Muscle layer of colon (tissue), 2 donors: ENCODE measurements at regions not wholly inside any gene's neighbourhood (a gene's known extent, or its start where the extent isn't known, plus 50 kb on each side); places are given as distances from the start of the nearest gene placed in this dataset.

Experiments
- H3K27ac ChIP-seq: one replicate; pipeline ENCODE4 v1.7.0; 2013; ENCODE audit warnings: low read depth, mild to moderate bottlenecking, low read length, moderate library complexity
- H3K27me3 ChIP-seq, 2 donors: one replicate each; pipeline ENCODE4 v1.7.0; 2013; ENCODE audit warnings: low read length in 2 of 2, mild to moderate bottlenecking in 2 of 2; ENCODE audit not compliant: insufficient read depth in 2 of 2, control insufficient read depth in 1 of 2
- H3K36me3 ChIP-seq: one replicate; pipeline ENCODE4 v1.7.0; 2013; ENCODE audit warnings: mild to moderate bottlenecking, low read length; ENCODE audit not compliant: insufficient read depth
- H3K4me1 ChIP-seq: one replicate; pipeline ENCODE4 v1.7.0; 2013; ENCODE audit warnings: mild to moderate bottlenecking, low read length; ENCODE audit not compliant: insufficient read depth
- H3K4me3 ChIP-seq, 2 donors: one replicate each; pipeline ENCODE4 v1.7.0; 2013; ENCODE audit warnings: low read length in 2 of 2, low read depth in 1 of 2, mild to moderate bottlenecking in 1 of 2, moderate library complexity in 1 of 2
- H3K9ac ChIP-seq: one replicate; pipeline ENCODE4 v1.7.0; 2013; ENCODE audit warnings: low read length
- H3K9me3 ChIP-seq: one replicate; pipeline ENCODE4 v1.7.0; 2013; ENCODE audit warnings: mild to moderate bottlenecking, low read length
- donor health status: abdominal sarcoma.
- donor health status: Adenocarcinoma of cecum.

DNA sequence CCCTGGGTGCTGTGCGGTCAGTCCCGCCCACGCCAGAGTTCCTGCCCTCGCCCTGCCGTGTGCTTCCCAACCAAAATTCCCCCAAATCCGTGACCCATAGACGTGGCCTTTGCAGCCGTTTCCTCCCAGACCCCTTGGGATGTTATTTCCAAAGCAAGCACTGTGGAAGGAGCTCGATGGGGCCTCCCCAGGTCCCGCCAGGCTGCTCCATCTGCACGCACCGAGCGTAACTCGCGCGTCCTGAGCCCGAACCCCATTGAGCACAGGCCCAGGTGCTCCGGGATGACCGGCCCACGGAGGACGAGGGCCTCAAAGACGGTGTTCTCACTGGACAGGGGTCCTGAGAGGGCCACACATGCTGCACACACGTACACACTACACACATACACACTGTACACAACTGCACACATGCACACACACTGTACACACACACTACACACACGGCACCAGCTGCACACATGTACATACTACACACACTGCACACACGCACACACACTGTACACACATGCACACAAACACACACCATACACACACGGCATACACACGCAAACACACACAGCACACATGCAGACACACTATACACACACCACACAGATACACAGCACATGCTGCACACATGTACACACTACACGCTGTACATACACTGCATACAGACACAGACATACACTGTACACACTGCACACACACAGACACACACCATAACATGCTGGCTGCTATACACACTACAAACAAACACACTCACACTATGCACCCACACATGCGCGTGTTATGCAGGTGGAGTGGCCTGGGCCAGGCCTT lies 431.2 kb upstream of the SALL3 start:
- H3K4me1 ChIP-seq = no peaks in the 10 kb centered on the region
- H3K27me3 ChIP-seq = no peaks in the 10 kb centered on the region
- no peak overlapping the region for H3K9ac ChIP-seq
- H3K27ac ChIP-seq = no peak overlapping the region
- H3K4me3 ChIP-seq = no peak overlapping the region
- H3K9me3 ChIP-seq = no peaks in the 10 kb centered on the region
- H3K36me3 ChIP-seq = no peaks in the 10 kb centered on the region

- no peaks in the 10 kb centered on the region for H3K36me3 ChIP-seq
- H3K9ac ChIP-seq = no peak overlapping the region
- no peak overlapping the region for H3K4me3 ChIP-seq
- no peaks in the 10 kb centered on the region for H3K9me3 ChIP-seq
- no peaks in the 10 kb centered on the region for H3K27me3 ChIP-seq
- H3K27ac ChIP-seq = no peak overlapping the region
- no peaks in the 10 kb centered on the region for H3K4me1 ChIP-seq
Observed at GRCh38 chr18:78549971-78550370, 429.6 kb upstream of the SALL3 start.

DNA sequence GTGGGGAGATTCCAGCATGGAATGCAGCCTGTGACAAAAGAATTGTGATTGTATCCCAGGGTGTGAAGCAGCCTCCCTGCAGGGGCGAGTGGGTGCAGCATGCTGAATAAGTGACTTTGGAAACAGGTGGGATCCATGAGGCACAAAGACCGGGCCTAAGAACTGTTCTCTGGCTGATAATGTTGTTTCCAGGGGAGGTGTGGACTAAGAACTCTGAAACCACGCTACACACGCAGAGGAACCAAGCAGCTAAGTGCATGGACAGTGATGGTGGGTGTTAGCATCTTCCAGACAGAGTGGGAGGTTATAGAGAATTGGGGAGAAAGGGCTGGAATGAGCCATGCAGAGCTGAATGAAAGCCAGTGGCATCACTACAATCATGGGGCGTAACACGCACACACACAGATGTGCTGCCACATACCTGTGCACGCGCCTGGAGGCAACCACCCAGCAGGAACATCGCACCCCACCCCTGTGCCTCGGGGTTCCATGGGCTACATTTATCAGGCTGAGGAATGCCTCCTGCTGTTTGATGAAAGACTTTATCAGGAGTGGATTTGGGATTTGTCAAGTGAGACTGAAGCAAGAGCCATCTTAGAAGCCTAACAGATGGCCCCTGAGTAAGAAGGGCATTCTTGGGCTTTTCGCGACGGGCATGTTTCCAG lies 424.5 kb upstream of the SALL3 start:
- no peaks in the 10 kb centered on the region for H3K9me3 ChIP-seq
- H3K9ac ChIP-seq = no peak overlapping the region
- no peaks in the 10 kb centered on the region for H3K27me3 ChIP-seq
- H3K4me3 ChIP-seq = no peak overlapping the region
- no peak overlapping the region for H3K27ac ChIP-seq
- no peaks in the 10 kb centered on the region for H3K36me3 ChIP-seq
- no peaks in the 10 kb centered on the region for H3K4me1 ChIP-seq

GRCh38 chr18:78557371-78557770 lies 422.2 kb upstream of the SALL3 start:
- no peak overlapping the region for H3K4me3 ChIP-seq
- no peaks in the 10 kb centered on the region for H3K9me3 ChIP-seq
- no peaks in the 10 kb centered on the region for H3K4me1 ChIP-seq
- H3K36me3 ChIP-seq = no peaks in the 10 kb centered on the region
- H3K27me3 ChIP-seq = no peaks in the 10 kb centered on the region
- no peak overlapping the region for H3K9ac ChIP-seq
- no peak overlapping the region for H3K27ac ChIP-seq

DNA sequence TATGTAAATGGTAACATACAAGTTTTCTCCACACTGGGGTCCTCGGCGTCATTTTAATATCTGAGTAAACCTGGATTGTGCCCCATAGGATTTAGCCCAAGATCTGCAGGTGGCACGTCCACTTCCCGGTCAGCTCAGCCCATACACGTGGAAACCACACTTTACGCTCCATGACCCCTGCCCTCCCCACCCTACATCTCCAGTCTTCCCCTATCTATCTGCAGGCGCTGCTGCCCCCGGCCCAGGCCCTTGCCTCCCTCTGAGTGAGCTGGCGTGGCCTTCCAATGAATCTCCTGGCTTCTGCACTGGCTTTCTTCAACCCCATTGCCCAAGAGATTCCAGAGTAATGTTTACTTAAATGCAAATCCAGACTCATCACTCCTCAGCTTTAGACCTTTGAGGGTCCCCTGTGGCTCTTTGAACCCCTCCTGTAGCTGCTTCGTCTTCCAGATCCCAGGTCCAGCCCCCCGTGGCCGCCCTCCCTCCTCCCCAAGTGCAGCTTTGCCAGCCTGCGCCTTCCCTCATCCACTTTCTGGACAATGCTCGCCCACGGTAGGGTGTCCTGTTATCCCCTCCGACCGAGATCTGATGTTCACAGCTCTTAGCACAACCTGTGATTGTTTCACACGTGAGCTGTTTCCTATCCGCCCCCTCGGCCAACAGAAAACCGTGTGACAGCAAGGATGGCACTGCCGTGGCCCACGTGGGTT lies 421.4 kb upstream of the SALL3 start:
- no peaks in the 10 kb centered on the region for H3K9me3 ChIP-seq
- H3K4me1 ChIP-seq = no peaks in the 10 kb centered on the region
- no peak overlapping the region for H3K4me3 ChIP-seq
- H3K27ac ChIP-seq = no peak overlapping the region
- no peak overlapping the region for H3K9ac ChIP-seq
- H3K27me3 ChIP-seq = no peaks in the 10 kb centered on the region
- no peaks in the 10 kb centered on the region for H3K36me3 ChIP-seq

DNA sequence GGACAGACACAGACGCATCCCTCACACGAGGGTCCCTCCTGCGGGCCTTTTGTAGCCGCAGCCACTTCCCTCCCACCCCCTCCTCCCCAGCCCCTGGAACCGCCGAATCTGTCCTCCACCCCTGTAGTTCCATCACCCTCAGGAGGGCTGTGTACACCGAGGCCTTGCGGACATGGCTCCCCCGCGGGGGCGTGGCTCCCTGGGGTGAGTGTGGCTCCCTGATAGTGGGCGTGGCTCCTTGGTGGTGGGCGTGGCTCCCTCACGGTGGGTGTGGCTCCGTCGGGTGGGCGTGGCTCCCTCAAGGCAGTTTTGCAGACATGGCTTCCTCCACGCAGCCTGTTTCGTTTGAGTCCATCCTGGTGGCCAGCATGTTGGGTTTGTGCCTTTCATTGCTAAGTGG lies 420.7 kb upstream of the SALL3 start:
- Histone ChIP-seq H3K27me3 (no peaks in the 10 kb centered on the region), H3K36me3 (no peaks in the 10 kb centered on the region), H3K4me3 (no peak overlapping the region), H3K9me3 (no peaks in the 10 kb centered on the region), H3K9ac (no peak overlapping the region), H3K27ac (no peak overlapping the region), H3K4me1 (no peaks in the 10 kb centered on the region)

DNA sequence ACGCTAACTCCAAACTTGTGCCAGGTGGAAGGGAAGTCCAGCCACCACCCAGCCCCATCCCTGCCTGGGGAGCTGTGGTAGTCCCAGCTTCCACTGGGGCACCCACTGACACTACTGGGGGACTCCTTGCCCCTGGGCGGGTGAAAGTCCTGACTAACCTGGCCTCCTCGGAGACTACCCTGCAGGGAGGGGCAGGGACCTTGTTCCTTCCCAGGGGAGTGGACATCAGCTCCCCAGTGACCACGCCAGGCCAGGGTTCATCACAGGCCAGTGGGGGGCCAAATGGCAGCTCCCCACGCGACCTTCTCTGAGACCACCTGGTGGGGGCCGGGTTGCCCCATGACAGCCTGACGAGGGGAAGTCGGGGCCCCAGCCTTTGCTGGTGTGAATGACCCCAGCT lies 420.0 kb upstream of the SALL3 start:
- Histone ChIP-seq H3K4me3 (no peak overlapping the region), H3K9me3 (no peaks in the 10 kb centered on the region), H3K4me1 (no peaks in the 10 kb centered on the region)

DNA sequence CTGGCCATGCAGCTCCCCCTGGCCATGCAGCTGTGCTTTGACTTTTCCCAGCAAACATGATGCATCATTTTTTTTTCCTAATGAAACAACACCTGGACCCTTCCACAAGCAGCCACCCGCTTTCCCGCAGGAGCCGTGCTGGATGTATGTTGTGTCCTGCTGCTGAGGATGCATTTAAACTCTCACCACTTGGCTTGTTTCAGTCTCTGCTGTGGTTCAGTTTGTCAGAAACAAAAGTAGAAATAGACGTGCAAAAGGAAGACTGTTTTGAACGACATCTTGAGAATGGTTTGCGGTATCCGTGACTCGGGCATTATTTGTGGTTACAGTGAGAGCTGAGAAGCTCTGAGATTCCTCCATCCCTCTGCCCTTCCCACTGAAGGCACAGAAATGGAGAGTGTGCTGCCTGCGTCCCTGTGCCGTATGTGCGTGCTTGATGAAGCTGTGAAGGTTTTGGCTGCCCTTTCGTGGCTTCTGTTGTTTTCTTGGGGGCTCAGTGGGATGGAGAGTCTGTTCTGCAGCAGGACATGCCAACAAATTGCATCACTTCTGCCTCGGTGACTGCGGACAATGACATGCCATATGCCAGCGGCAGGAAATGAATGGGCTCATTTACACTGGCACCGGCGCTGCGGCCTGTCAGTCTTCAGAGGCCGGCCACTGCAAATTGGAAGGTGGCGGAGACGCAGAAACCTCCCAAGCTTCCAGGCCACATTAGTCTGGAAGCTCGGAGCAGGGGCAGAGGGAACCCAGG lies 417.7 kb upstream of the SALL3 start:
- Histone ChIP-seq H3K4me1 (no peaks in the 10 kb centered on the region), H3K36me3 (no peaks in the 10 kb centered on the region), H3K9me3 (no peaks in the 10 kb centered on the region), H3K9ac (no peak overlapping the region), H3K27me3 (peaks cover 0 to 4% of the 10 kb centered on the region in 2 donors), H3K27ac (no peak overlapping the region), H3K4me3 (no peak overlapping the region)

More for the DNA sequence above, 420.0 kb upstream of the SALL3 start:
- Histone ChIP-seq H3K27ac (no peak overlapping the region), H3K36me3 (no peaks in the 10 kb centered on the region), H3K9ac (no peak overlapping the region), H3K27me3 (peaks cover 0 to 4% of the 10 kb centered on the region in 2 donors)

DNA sequence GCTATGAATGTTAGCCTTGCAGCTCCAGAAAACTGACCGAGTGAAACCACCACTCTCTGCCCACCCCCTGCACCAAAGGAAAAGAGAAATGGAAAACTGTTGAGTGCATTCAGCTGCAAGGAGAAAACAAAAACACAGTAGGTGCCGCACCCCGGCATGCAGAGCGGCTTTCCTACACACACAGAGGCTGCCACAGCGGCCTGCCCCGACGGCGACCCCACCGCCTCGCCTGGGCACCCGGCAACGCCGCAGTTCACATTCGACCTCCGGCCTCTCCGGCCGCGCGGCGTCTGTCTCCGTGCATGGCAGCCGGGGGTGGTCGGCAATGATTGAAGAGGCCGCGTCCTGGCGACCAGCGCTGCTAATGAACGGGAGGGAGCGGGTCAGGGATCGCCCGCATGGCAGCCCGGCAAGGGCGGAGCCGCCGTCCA lies 417.1 kb upstream of the SALL3 start:
- H3K4me1 ChIP-seq = no peaks in the 10 kb centered on the region
- peaks cover 0 to 4% of the 10 kb centered on the region in 2 donors for H3K27me3 ChIP-seq
- no peaks in the 10 kb centered on the region for H3K9me3 ChIP-seq
- H3K36me3 ChIP-seq = no peaks in the 10 kb centered on the region
- no peak overlapping the region for H3K27ac ChIP-seq
- H3K4me3 ChIP-seq = no peak overlapping the region
- no peak overlapping the region for H3K9ac ChIP-seq

GRCh38 chr18:78563110-78563509 lies 416.5 kb upstream of the SALL3 start:
- no peaks in the 10 kb centered on the region for H3K9me3 ChIP-seq
- H3K36me3 ChIP-seq = no peaks in the 10 kb centered on the region
- H3K9ac ChIP-seq = no peak overlapping the region
- H3K27ac ChIP-seq = no peak overlapping the region
- H3K4me3 ChIP-seq = no peak overlapping the region
- H3K27me3 ChIP-seq = peaks cover 0 to 4% of the 10 kb centered on the region in 2 donors
- H3K4me1 ChIP-seq = no peaks in the 10 kb centered on the region

GRCh38 chr18:78564030-78564429 lies 415.6 kb upstream of the SALL3 start:
- no peaks in the 10 kb centered on the region for H3K4me1 ChIP-seq
- peaks cover 0 to 4% of the 10 kb centered on the region in 2 donors for H3K27me3 ChIP-seq
- H3K4me3 ChIP-seq = no peak overlapping the region
- H3K36me3 ChIP-seq = no peaks in the 10 kb centered on the region
- H3K9me3 ChIP-seq = no peaks in the 10 kb centered on the region
- no peak overlapping the region for H3K27ac ChIP-seq
- no peak overlapping the region for H3K9ac ChIP-seq
